PC-3 (cell line): ENCODE measurements at regions not wholly inside any gene's neighbourhood (a gene's known extent, or its start where the extent isn't known, plus 50 kb on each side); places are given as distances from the start of the nearest gene placed in this dataset.

ENCODE experiments used
- CTCF ChIP-seq: fragments of 300-600 bp; sonication (generic); conservative IDR thresholded peaks from 2 replicates; pipeline ENCODE4 v1.5.1; 2017; ENCODE audit warnings: antibody characterized with exemption, low read depth, mild to moderate bottlenecking, low read length
- EZH2 ChIP-seq: fragments of 300-600 bp; sonication (generic); IDR thresholded peaks from one replicate; pipeline ENCODE4 v1.6.1; 2017; ENCODE audit warnings: antibody characterized with exemption, mild to moderate bottlenecking, low read length; ENCODE audit not compliant: unreplicated experiment

GRCh38 chr6:78583079-78583478 lies 284.3 kb upstream of the IRAK1BP1 start:
- TF ChIP-seq CTCF: no peak
- TF ChIP-seq EZH2: no peak
